NCI-H2081 treated with DMSO at 0.1 percent for 48 hours (cell line): ENCODE measurements at regions not wholly inside any gene's neighbourhood (a gene's known extent, or its start where the extent isn't known, plus 50 kb on each side); places are given as distances from the start of the nearest gene placed in this dataset.

ENCODE experiments used
- DNase-seq: peaks from one replicate; lab custom pipeline; 2025; lab: John Stamatoyannopoulos, UW

- no peak for DNase-seq
Measured at GRCh38 chr3:21801631-21802030, 50.6 kb upstream of the ZNF385D start.

GRCh38 chr3:21803604-21804003 is 52.6 kb upstream of the ZNF385D start:
- no peak for DNase-seq

GRCh38 chr3:21804330-21804729 is 53.3 kb upstream of the ZNF385D start:
- no peak for DNase-seq

- no peak for DNase-seq
Measured at GRCh38 chr3:21806733-21807132, 55.7 kb upstream of the ZNF385D start.

GRCh38 chr3:21825684-21826083 is 74.7 kb upstream of the ZNF385D start:
- DNase-seq: no peak

- DNase-seq: no peak
Measured at GRCh38 chr3:21826416-21826815, 75.4 kb upstream of the ZNF385D start.

- no peak for DNase-seq
Measured at GRCh38 chr3:21830541-21830940, 79.5 kb upstream of the ZNF385D start.

- DNase-seq: no peak
Measured at GRCh38 chr3:21835264-21835663, 84.3 kb upstream of the ZNF385D start.

GRCh38 chr3:21836227-21836626 is 85.2 kb upstream of the ZNF385D start:
- DNase-seq: no peak

GRCh38 chr3:21839176-21839575 is 88.2 kb upstream of the ZNF385D start:
- DNase-seq: no peak

GRCh38 chr3:21839592-21839991 is 88.6 kb upstream of the ZNF385D start:
- DNase-seq: no peak

GRCh38 chr3:21847005-21847404 is 96.0 kb upstream of the ZNF385D start:
- no peak for DNase-seq

- DNase-seq: no peak
Measured at GRCh38 chr3:21859124-21860081, 108.4 kb upstream of the ZNF385D start.

- DNase-seq: no peak
Measured at GRCh38 chr3:21860082-21860475, 109.1 kb upstream of the ZNF385D start.

GRCh38 chr3:21860657-21861056 is 109.6 kb upstream of the ZNF385D start:
- no peak for DNase-seq

GRCh38 chr3:21876782-21877181 is 125.8 kb upstream of the ZNF385D start:
- DNase-seq: no peak

GRCh38 chr3:21877214-21877754 is 126.3 kb upstream of the ZNF385D start:
- DNase-seq: no peak

- no peak for DNase-seq
Measured at GRCh38 chr3:21879184-21879886, 128.3 kb upstream of the ZNF385D start.

- no peak for DNase-seq
Measured at GRCh38 chr3:21888656-21889055, 137.6 kb upstream of the ZNF385D start.

GRCh38 chr3:21889166-21889565 is 138.2 kb upstream of the ZNF385D start:
- no peak for DNase-seq

- no peak for DNase-seq
Measured at GRCh38 chr3:21892104-21892503, 141.1 kb upstream of the ZNF385D start.

- no peak for DNase-seq
Measured at GRCh38 chr3:21893242-21893641, 142.2 kb upstream of the ZNF385D start.
